H9 (cell line): ENCODE measurements at regions not wholly inside any gene's neighbourhood (a gene's known extent, or its start where the extent isn't known, plus 50 kb on each side); places are given as distances from the start of the nearest gene placed in this dataset.

Experiments used
- DNase-seq: peaks from one replicate; pipeline ENCODE4 v3.0.0-alpha.2; 2017
- H2AFZ ChIP-seq: one replicate; pipeline ENCODE4 v1.6.1; 2013; ENCODE audit warnings: mild to moderate bottlenecking, low read length, control low read depth, moderate library complexity
- H2AK5ac ChIP-seq: 2 replicates; pipeline ENCODE4 v1.6.1; 2013; ENCODE audit warnings: low read length, control low read depth, mixed read lengths; ENCODE audit not compliant: insufficient read length
- H2BK120ac ChIP-seq: one replicate; pipeline ENCODE4 v1.6.1; 2013; ENCODE audit warnings: low read depth, mild to moderate bottlenecking, low read length, control low read depth, inconsistent platforms; ENCODE audit not compliant: poor library complexity, severe bottlenecking
- H2BK12ac ChIP-seq: 2 replicates; pipeline ENCODE4 v1.6.1; 2013; ENCODE audit warnings: low read length, control low read depth, mixed read lengths, low read depth; ENCODE audit not compliant: insufficient read length
- H2BK15ac ChIP-seq: 2 replicates; pipeline ENCODE4 v1.6.1; 2013; ENCODE audit warnings: low read depth, low read length, control low read depth
- H2BK20ac ChIP-seq: one replicate; pipeline ENCODE4 v1.6.1; 2013; ENCODE audit warnings: low read depth, mild to moderate bottlenecking, low read length, control low read depth, inconsistent platforms; ENCODE audit not compliant: poor library complexity, severe bottlenecking
- H2BK5ac ChIP-seq: 2 replicates; pipeline ENCODE4 v1.6.1; 2013; ENCODE audit warnings: low read length, control low read depth, mixed read lengths; ENCODE audit not compliant: insufficient read length
- H3K14ac ChIP-seq: 2 replicates; pipeline ENCODE4 v1.6.1; 2013; ENCODE audit warnings: low read length, control low read depth; ENCODE audit not compliant: insufficient read depth
- H3K18ac ChIP-seq: 2 replicates; pipeline ENCODE4 v1.6.1; 2013; ENCODE audit warnings: low read depth, mild to moderate bottlenecking, mixed read lengths, low read length, control low read depth; ENCODE audit not compliant: insufficient read length
- H3K23ac ChIP-seq: 2 replicates; pipeline ENCODE4 v1.6.1; 2013; ENCODE audit warnings: low read length, control low read depth, mixed read lengths, low read depth; ENCODE audit not compliant: insufficient read length
- H3K23me2 ChIP-seq: 2 replicates; pipeline ENCODE4 v1.6.1; 2013; ENCODE audit warnings: low read depth, mild to moderate bottlenecking, mixed read lengths, low read length, control low read depth; ENCODE audit not compliant: insufficient read length, poor library complexity, severe bottlenecking
- H3K27ac ChIP-seq: 2 replicates; pipeline ENCODE4 v1.5.1; 2013; ENCODE audit warnings: low read length, control low read depth, mixed read lengths, low read depth; ENCODE audit not compliant: insufficient read length
- H3K27me3 ChIP-seq: 2 replicates; pipeline ENCODE4 v1.6.1; 2013; ENCODE audit warnings: low read length, control low read depth, inconsistent platforms; ENCODE audit not compliant: insufficient read depth
- H3K4ac ChIP-seq: 2 replicates; pipeline ENCODE4 v1.6.1; 2013; ENCODE audit warnings: low read depth, mild to moderate bottlenecking, control low read depth, inconsistent platforms, low read length, moderate library complexity
- H3K4me1 ChIP-seq: 2 replicates; pipeline ENCODE4 v1.6.1; 2013; ENCODE audit warnings: low read length, control low read depth, inconsistent platforms; ENCODE audit not compliant: insufficient read depth
- H3K4me2 ChIP-seq: 2 replicates; pipeline ENCODE4 v1.6.1; 2013; ENCODE audit warnings: low read length, control low read depth, mixed read lengths; ENCODE audit not compliant: insufficient read length, insufficient read depth
- H3K56ac ChIP-seq: 2 replicates; pipeline ENCODE4 v1.6.1; 2013; ENCODE audit warnings: low read depth, mild to moderate bottlenecking, mixed read lengths, low read length, control low read depth; ENCODE audit not compliant: insufficient read length
- H3K79me1 ChIP-seq: 2 replicates; pipeline ENCODE4 v1.6.1; 2013; ENCODE audit warnings: low read depth, mild to moderate bottlenecking, moderate library complexity, low read length, control low read depth, inconsistent platforms; ENCODE audit not compliant: insufficient read depth, poor library complexity, severe bottlenecking
- H3K79me2 ChIP-seq: 2 replicates; pipeline ENCODE4 v1.6.1; 2013; ENCODE audit warnings: low read length, control low read depth, inconsistent platforms; ENCODE audit not compliant: insufficient read depth
- H3K9ac ChIP-seq: 2 replicates; pipeline ENCODE4 v1.6.1; 2013; ENCODE audit warnings: low read length, control low read depth, mixed read lengths; ENCODE audit not compliant: insufficient read length; ENCODE audit errors: extremely low read depth
- H3K9me3 ChIP-seq: one replicate; pipeline ENCODE4 v1.6.1; 2013; ENCODE audit warnings: low read depth, low read length, inconsistent platforms; ENCODE audit not compliant: control insufficient read depth
- H3T11ph ChIP-seq: one replicate; pipeline ENCODE4 v1.6.1; 2013; ENCODE audit warnings: mild to moderate bottlenecking, low read length, control low read depth, inconsistent platforms
- H4K20me1 ChIP-seq: one replicate; pipeline ENCODE4 v1.6.1; 2013; ENCODE audit not compliant: control insufficient read depth, insufficient read length, insufficient read depth
- H4K5ac ChIP-seq: 2 replicates; pipeline ENCODE4 v1.6.1; 2013; ENCODE audit warnings: low read depth, mild to moderate bottlenecking, mixed read lengths, low read length, control low read depth; ENCODE audit not compliant: insufficient read length
- H4K8ac ChIP-seq: replicated peaks from 2 replicates; pipeline ENCODE4 v1.6.1; 2013; ENCODE audit warnings: low read length, control low read depth, mixed read lengths, low read depth; ENCODE audit not compliant: insufficient read length
- H4K91ac ChIP-seq: 2 replicates; pipeline ENCODE4 v1.6.1; 2013; ENCODE audit warnings: low read depth, mild to moderate bottlenecking, moderate library complexity, mixed read lengths, low read length, control low read depth; ENCODE audit not compliant: insufficient read length
- H3K27ac Mint-ChIP-seq, 3 experiments: 2 replicates in 2 of 3; 3 replicates in 1 of 3; pipeline ENCODE4 v1.8.0; 2020 to 2021; ENCODE audit warnings: mixed read lengths in 3 of 3, mild to moderate bottlenecking in 1 of 3, moderate library complexity in 1 of 3
- H3K27me3 Mint-ChIP-seq: 2 replicates; pipeline ENCODE4 v1.8.0; 2021; ENCODE audit warnings: low read depth, mild to moderate bottlenecking, moderate library complexity, mixed read lengths
- H3K36me3 Mint-ChIP-seq, 3 experiments: 2 replicates in 2 of 3; 3 replicates in 1 of 3; pipeline ENCODE4 v1.8.0; 2020 to 2021; ENCODE audit warnings: low read depth in 3 of 3, mixed read lengths in 3 of 3; ENCODE audit not compliant: insufficient read depth in 1 of 3
- H3K4me1 Mint-ChIP-seq, 2 experiments: 2 replicates each; pipeline ENCODE4 v1.8.0; 2020; ENCODE audit warnings: mixed read lengths in 2 of 2
- H3K4me3 Mint-ChIP-seq, 2 experiments: 2 replicates in 1 of 2; 3 replicates in 1 of 2; pipeline ENCODE4 v1.8.0; 2020 to 2021; ENCODE audit warnings: mild to moderate bottlenecking in 2 of 2, mixed read lengths in 2 of 2, moderate library complexity in 1 of 2
- H3K9me3 Mint-ChIP-seq, 2 experiments: 2 replicates in 1 of 2; 3 replicates in 1 of 2; pipeline ENCODE4 v1.8.0; 2020; ENCODE audit warnings: mild to moderate bottlenecking in 2 of 2, mixed read lengths in 2 of 2, moderate library complexity in 1 of 2
- CTCF ChIP-seq: fragments of 200-600 bp; sonication (generic); conservative IDR thresholded peaks from 3 replicates; pipeline ENCODE4 v1.8.0; 2021; ENCODE audit warnings: antibody characterized with exemption, mild to moderate bottlenecking

DNA sequence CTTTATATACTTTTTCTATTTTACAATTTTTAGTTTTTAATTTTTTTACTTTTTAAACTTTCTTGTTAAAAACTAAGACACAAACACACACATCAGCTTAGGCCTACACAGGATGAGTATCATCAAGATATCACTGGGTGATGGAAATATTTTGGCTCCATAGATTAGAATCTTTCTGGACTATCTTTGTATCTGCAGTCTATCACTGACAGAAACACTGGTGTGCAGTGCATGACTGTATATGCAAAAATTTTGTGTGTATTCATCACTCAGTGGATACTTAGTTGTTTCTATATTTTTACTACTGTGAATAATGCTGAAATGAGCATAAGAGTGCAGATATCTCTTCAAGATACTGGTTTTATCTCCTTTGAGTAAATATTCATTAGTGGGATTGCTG lies 68.0 kb upstream of the GPC6 start:
- no peak for DNase-seq
- Histone ChIP-seq H2AFZ (no peak overlapping the region), H2BK120ac (no peak overlapping the region), H3K27me3 (no peaks in the 10 kb centered on the region), H3K9me3 (no peaks in the 10 kb centered on the region), H2BK20ac (no peak overlapping the region), H3K79me2 (no peaks in the 10 kb centered on the region), H3K4me1 (no peaks in the 10 kb centered on the region), H4K20me1 (no peaks in the 10 kb centered on the region), H4K5ac (no peak overlapping the region), H2BK12ac (no peak overlapping the region), H4K8ac (no peak overlapping the region), H3K79me1 (no peaks in the 10 kb centered on the region), H2BK15ac (no peak overlapping the region), H2AK5ac (no peak overlapping the region), H3K18ac (no peak overlapping the region), H3K4ac (no peak overlapping the region), H3K9ac (no peak overlapping the region), H3K27ac (no peak overlapping the region), H3K4me2 (no peak overlapping the region), H3K56ac (no peak overlapping the region), H3K23me2 (no peaks in the 10 kb centered on the region), H3T11ph (no peak overlapping the region), H2BK5ac (no peak overlapping the region), H3K23ac (no peak overlapping the region), H3K14ac (no peak overlapping the region), H4K91ac (no peak overlapping the region)
- Mint-ChIP-seq H3K27ac (no peak overlapping the region), H3K4me3 (no peak overlapping the region), H3K36me3 (peaks cover 0 to 5% (median 0%) of the 10 kb centered on the region in 3 experiments; a peak in 2 of 7 replicates), H3K4me1 (no peaks in the 10 kb centered on the region), H3K27me3 (no peaks in the 10 kb centered on the region), H3K9me3 (peaks cover 2 to 6% of the 10 kb centered on the region in 2 experiments; a peak in 4 of 5 replicates)
- no peak for TF ChIP-seq CTCF
